ENCODE measurements at regions not wholly inside any gene's neighbourhood (a gene's known extent, or its start where the extent isn't known, plus 50 kb on each side); places are given as distances from the start of the nearest gene placed in this dataset.

DNA sequence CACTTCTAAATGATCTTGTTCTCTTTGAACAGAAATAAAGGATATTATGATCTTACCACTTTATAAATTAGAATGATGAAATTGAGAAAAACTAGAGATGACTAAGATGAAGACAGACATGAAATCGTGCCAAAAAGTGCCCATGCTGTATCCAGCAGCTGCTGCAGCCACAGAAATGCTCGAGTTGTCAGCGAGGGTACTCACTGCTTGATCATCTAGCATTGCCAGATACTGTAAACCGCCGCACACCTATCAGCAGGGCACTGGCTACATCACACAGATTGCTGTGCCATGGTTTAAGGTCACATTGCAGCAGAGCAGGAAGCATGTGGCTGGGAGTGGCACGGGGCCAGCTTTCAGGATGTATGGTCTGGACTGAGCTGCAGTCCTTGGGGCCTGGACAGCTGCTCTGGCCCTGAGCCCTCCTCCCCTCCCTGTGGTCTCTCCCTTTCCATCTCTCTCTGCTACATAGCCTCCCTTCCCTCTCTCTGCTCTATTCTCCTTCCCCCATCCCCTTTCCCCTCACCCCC, 51.0 kb upstream of the SEPTIN5 start:
- peak; percentile 80 for DNase-seq
- TF ChIP-seq, protein P1, sequence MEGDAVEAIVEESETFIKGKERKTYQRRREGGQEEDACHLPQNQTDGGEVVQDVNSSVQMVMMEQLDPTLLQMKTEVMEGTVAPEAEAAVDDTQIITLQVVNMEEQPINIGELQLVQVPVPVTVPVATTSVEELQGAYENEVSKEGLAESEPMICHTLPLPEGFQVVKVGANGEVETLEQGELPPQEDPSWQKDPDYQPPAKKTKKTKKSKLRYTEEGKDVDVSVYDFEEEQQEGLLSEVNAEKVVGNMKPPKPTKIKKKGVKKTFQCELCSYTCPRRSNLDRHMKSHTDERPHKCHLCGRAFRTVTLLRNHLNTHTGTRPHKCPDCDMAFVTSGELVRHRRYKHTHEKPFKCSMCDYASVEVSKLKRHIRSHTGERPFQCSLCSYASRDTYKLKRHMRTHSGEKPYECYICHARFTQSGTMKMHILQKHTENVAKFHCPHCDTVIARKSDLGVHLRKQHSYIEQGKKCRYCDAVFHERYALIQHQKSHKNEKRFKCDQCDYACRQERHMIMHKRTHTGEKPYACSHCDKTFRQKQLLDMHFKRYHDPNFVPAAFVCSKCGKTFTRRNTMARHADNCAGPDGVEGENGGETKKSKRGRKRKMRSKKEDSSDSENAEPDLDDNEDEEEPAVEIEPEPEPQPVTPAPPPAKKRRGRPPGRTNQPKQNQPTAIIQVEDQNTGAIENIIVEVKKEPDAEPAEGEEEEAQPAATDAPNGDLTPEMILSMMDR (IDR thresholded peaks at IDR 0.05; ENCODE audit: borderline replicate concordance) = no peak
- peaks cover 33% of the 10 kb centered on the region for H3K4me1 ChIP-seq
- no peaks in the 10 kb centered on the region for H3K9me3 ChIP-seq (replicated peaks)
- intact Hi-C loops (cut with micrococcal nuclease) = no loop called here
- H3K4me3 ChIP-seq = no peak overlapping the region
- no peaks in the 10 kb centered on the region for H3K36me3 ChIP-seq
- H3K27ac ChIP-seq (replicated peaks) = peak overlapping the region; percentile 66
- H3K27me3 ChIP-seq (ENCODE audit: low read depth) = no peaks in the 10 kb centered on the region

DNA sequence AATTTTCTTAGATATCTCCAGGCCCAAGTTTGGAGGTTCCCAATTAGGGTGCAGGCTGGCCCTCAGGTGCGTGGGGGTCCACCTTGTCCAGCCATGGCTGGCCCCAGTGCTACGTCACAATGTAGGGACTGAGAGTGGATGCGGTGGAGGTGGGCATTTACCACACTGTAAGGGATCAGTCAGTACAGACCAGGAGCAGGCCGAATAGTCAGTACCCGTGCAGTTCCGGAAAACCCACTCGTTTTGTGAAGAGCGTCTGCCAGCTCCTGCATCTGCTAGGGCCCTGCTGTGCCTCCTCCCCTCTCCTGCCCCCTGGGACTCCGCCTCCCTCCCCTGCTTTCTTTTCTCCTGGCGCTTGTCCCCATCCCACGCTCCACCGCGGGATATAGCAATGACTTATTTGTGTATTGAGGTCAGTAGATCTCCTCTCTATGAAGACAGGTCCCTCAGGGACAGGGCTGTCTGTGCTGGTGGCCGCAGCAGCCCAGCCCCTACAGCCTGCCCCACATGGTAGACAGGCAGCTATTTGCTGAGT, 50.4 kb upstream of the SEPTIN5 start:
- H3K27ac ChIP-seq (replicated peaks) = peak overlapping the region; percentile 66
- H3K4me3 ChIP-seq = peak overlapping the region; percentile 2
- TF ChIP-seq, protein P1 (IDR thresholded peaks at IDR 0.05; ENCODE audit: borderline replicate concordance) = no peak
- no peaks in the 10 kb centered on the region for H3K27me3 ChIP-seq (ENCODE audit: low read depth)
- H3K9me3 ChIP-seq (replicated peaks) = no peaks in the 10 kb centered on the region
- no peaks in the 10 kb centered on the region for H3K36me3 ChIP-seq
- H3K4me1 ChIP-seq = peaks cover 33% of the 10 kb centered on the region
- intact Hi-C loops (cut with micrococcal nuclease) = no loop called here
- DNase-seq = peak; percentile 71

DNA sequence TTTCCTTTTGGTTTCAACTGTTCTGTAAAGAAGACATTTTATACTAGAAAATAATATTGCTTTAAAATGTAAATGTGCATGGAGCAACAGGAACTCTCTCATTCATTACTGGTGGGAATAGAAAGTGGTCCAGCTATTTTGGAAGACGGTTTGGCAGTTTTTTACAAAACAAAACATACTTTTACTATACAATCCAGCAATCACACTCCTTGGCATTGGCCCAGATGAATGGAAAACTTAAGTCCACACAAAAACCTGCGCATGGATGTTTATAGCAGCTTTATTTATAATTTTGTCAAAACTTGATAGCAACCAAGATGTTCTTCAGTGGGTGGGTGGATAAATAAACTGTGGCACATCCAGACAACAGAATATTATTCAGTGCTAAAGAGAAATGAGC, 49.9 kb upstream of the SEPTIN5 start:
- H3K27me3 ChIP-seq (ENCODE audit: low read depth) = no peaks in the 10 kb centered on the region
- no peak overlapping the region for H3K4me3 ChIP-seq
- no peaks in the 10 kb centered on the region for H3K9me3 ChIP-seq (replicated peaks)
- intact Hi-C loops (cut with micrococcal nuclease) = no loop called here
- H3K36me3 ChIP-seq = no peaks in the 10 kb centered on the region
- H3K4me1 ChIP-seq = peaks cover 33% of the 10 kb centered on the region
- TF ChIP-seq, protein P1 (IDR thresholded peaks at IDR 0.05; ENCODE audit: borderline replicate concordance) = no peak
- H3K27ac ChIP-seq (replicated peaks) = peak overlapping the region; percentile 66
- no peak for DNase-seq
